ENCODE measurements at regions not wholly inside any gene's neighbourhood (a gene's known extent, or its start where the extent isn't known, plus 50 kb on each side); places are given as distances from the start of the nearest gene placed in this dataset.

GRCh38 chr1:223445402-223445801 lies 52.2 kb downstream of the CCDC185 start:
- no peaks in the 10 kb centered on the region for H3K4me1 ChIP-seq (ENCODE audit: insufficient read depth)
- TF ChIP-seq EZH2phosphoT487 (IDR thresholded peaks at IDR 0.05; ENCODE audit: low read depth, severe bottlenecking, unreplicated experiment) (no peak), CTCF (IDR thresholded peaks at IDR 0.05; ENCODE audit: poor library complexity) (no peak), EZH2 (IDR thresholded peaks at IDR 0.05; ENCODE audit: borderline replicate concordance) (no peak)
- no peaks in the 10 kb centered on the region for H3K79me2 ChIP-seq
- H3K27ac ChIP-seq: no peak overlapping the region
- no peaks in the 10 kb centered on the region for H4K20me1 ChIP-seq (ENCODE audit: insufficient read depth, poor library complexity, severe bottlenecking)
- DNase-seq (ENCODE audit: low spot score): no peak
- no peaks in the 10 kb centered on the region for H3K27me3 ChIP-seq
- H3K36me3 ChIP-seq (replicated peaks; ENCODE audit: insufficient read depth, low read depth): no peaks in the 10 kb centered on the region
- no peak overlapping the region for H3K4me2 ChIP-seq
- no peak overlapping the region for H3K4me3 ChIP-seq
- H3K9me2 ChIP-seq (replicated peaks; ENCODE audit: insufficient read depth): no peaks in the 10 kb centered on the region
- no peak overlapping the region for H2AFZ ChIP-seq
- 84% methylated on average over 2 of the region's 2 CpGs for WGBS (ENCODE audit: low lambda C conversion rate, missing lambda C conversion rate)
- H3K9me3 ChIP-seq (ENCODE audit: low read depth): no peaks in the 10 kb centered on the region

- 94% methylated on average over 4 of the region's 4 CpGs for WGBS (ENCODE audit: low lambda C conversion rate, missing lambda C conversion rate)
These were observed 60.7 kb downstream of the CCDC185 start for GRCh38 chr1:223453902-223454301.

GRCh38 chr1:223454959-223455358 lies 61.7 kb downstream of the CCDC185 start:
- Histone ChIP-seq H3K4me2 (no peak overlapping the region), H3K9me2 (replicated peaks; ENCODE audit: insufficient read depth) (no peaks in the 10 kb centered on the region), H3K27me3 (no peaks in the 10 kb centered on the region), H3K36me3 (replicated peaks; ENCODE audit: insufficient read depth, low read depth) (no peaks in the 10 kb centered on the region), H4K20me1 (ENCODE audit: insufficient read depth, poor library complexity, severe bottlenecking) (no peaks in the 10 kb centered on the region), H2AFZ (no peak overlapping the region), H3K27ac (no peak overlapping the region), H3K4me3 (no peak overlapping the region), H3K9me3 (ENCODE audit: low read depth) (no peaks in the 10 kb centered on the region), H3K79me2 (no peaks in the 10 kb centered on the region), H3K4me1 (ENCODE audit: insufficient read depth) (no peaks in the 10 kb centered on the region)
- WGBS (ENCODE audit: low lambda C conversion rate, missing lambda C conversion rate): 92% methylated on average over 2 of the region's 2 CpGs
- DNase-seq (ENCODE audit: low spot score): no peak
- TF ChIP-seq EZH2phosphoT487 (IDR thresholded peaks at IDR 0.05; ENCODE audit: low read depth, severe bottlenecking, unreplicated experiment) (no peak), EZH2 (IDR thresholded peaks at IDR 0.05; ENCODE audit: borderline replicate concordance) (no peak), CTCF (IDR thresholded peaks at IDR 0.05; ENCODE audit: poor library complexity) (no peak)

More at GRCh38 chr1:223453902-223454301, 60.7 kb downstream of the CCDC185 start:
- no peaks in the 10 kb centered on the region for H3K4me1 ChIP-seq (ENCODE audit: insufficient read depth)
- H4K20me1 ChIP-seq (ENCODE audit: insufficient read depth, poor library complexity, severe bottlenecking): no peaks in the 10 kb centered on the region
- no peaks in the 10 kb centered on the region for H3K9me3 ChIP-seq (ENCODE audit: low read depth)
- no peaks in the 10 kb centered on the region for H3K79me2 ChIP-seq
- H3K4me2 ChIP-seq: no peak overlapping the region
- H3K27me3 ChIP-seq: no peaks in the 10 kb centered on the region
- no peak for TF ChIP-seq EZH2 (IDR thresholded peaks at IDR 0.05; ENCODE audit: borderline replicate concordance)
- no peak for TF ChIP-seq EZH2phosphoT487 (IDR thresholded peaks at IDR 0.05; ENCODE audit: low read depth, severe bottlenecking, unreplicated experiment)
- no peak for TF ChIP-seq CTCF (IDR thresholded peaks at IDR 0.05; ENCODE audit: poor library complexity)
- H3K4me3 ChIP-seq: no peak overlapping the region
- H3K9me2 ChIP-seq (replicated peaks; ENCODE audit: insufficient read depth): no peaks in the 10 kb centered on the region
- no peak overlapping the region for H2AFZ ChIP-seq
- H3K36me3 ChIP-seq (replicated peaks; ENCODE audit: insufficient read depth, low read depth): no peaks in the 10 kb centered on the region
- H3K27ac ChIP-seq: no peak overlapping the region
- DNase-seq (ENCODE audit: low spot score): no peak

GRCh38 chr1:223455470-223455869 lies 62.3 kb downstream of the CCDC185 start:
- no peak overlapping the region for H2AFZ ChIP-seq
- no peaks in the 10 kb centered on the region for H3K36me3 ChIP-seq (replicated peaks; ENCODE audit: insufficient read depth, low read depth)
- 88% methylated on average over 1 of the region's 1 CpG for WGBS (ENCODE audit: low lambda C conversion rate, missing lambda C conversion rate)

More at GRCh38 chr1:223455470-223455869, 62.3 kb downstream of the CCDC185 start:
- no peaks in the 10 kb centered on the region for H3K4me1 ChIP-seq (ENCODE audit: insufficient read depth)
- H3K4me2 ChIP-seq: no peak overlapping the region
- H3K27me3 ChIP-seq: no peaks in the 10 kb centered on the region
- H4K20me1 ChIP-seq (ENCODE audit: insufficient read depth, poor library complexity, severe bottlenecking): no peaks in the 10 kb centered on the region
- no peak for DNase-seq (ENCODE audit: low spot score)
- no peak overlapping the region for H3K4me3 ChIP-seq
- H3K9me2 ChIP-seq (replicated peaks; ENCODE audit: insufficient read depth): no peaks in the 10 kb centered on the region
- no peak overlapping the region for H3K27ac ChIP-seq
- H3K79me2 ChIP-seq: no peaks in the 10 kb centered on the region
- H3K9me3 ChIP-seq (ENCODE audit: low read depth): no peaks in the 10 kb centered on the region
- no peak for TF ChIP-seq CTCF (IDR thresholded peaks at IDR 0.05; ENCODE audit: poor library complexity)
- TF ChIP-seq EZH2 (IDR thresholded peaks at IDR 0.05; ENCODE audit: borderline replicate concordance): no peak
- no peak for TF ChIP-seq EZH2phosphoT487 (IDR thresholded peaks at IDR 0.05; ENCODE audit: low read depth, severe bottlenecking, unreplicated experiment)
